ENCODE measurements at regions not wholly inside any gene's neighbourhood (a gene's known extent, or its start where the extent isn't known, plus 50 kb on each side); places are given as distances from the start of the nearest gene placed in this dataset.

DNA sequence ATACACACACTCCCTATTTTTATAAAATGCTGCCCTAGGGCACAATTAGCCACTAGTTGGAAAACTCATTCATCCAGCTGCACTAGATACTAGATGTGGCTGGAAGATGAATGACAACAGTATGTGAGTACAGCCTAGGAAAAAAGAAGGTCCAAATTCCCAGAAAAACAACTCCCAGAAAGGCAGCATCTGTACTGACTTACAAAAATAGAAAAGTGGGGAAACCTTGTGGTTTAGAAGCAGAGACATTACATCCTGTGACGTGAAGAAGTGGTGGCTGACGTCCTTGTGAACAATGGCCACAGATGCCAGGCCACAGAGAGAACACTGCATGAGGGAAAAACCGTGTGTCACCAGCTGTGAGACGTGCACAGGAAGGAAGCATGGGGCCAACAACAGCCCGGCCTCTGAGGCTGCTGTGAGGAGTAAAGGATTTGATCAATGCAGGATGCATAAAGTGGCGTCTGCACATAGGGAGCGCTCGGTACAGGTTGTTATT lies 81.2 kb downstream of the SPRY1 start:
- Histone ChIP-seq H3K27ac (no peak overlapping the region), H3K4me3 (ENCODE audit: low read depth, low read length) (no peak overlapping the region), H3K27me3 (ENCODE audit: insufficient read depth, low read depth, severe bottlenecking) (no peaks in the 10 kb centered on the region), H3K9me3 (ENCODE audit: severe bottlenecking) (no peaks in the 10 kb centered on the region), H3K36me3 (no peaks in the 10 kb centered on the region)
- no peak for TF ChIP-seq CTCF (IDR thresholded peaks at IDR 0.05; ENCODE audit: low read depth, low read length)
- DNase-seq, result no peak

- H3K27me3 ChIP-seq (ENCODE audit: insufficient read depth, low read depth, severe bottlenecking), result no peaks in the 10 kb centered on the region
- H3K36me3 ChIP-seq, result no peaks in the 10 kb centered on the region
- no peak overlapping the region for H3K4me3 ChIP-seq (ENCODE audit: low read depth, low read length)
- no peak for TF ChIP-seq CTCF (IDR thresholded peaks at IDR 0.05; ENCODE audit: low read depth, low read length)
- H3K27ac ChIP-seq, result no peak overlapping the region
- DNase-seq, result no peak
- H3K9me3 ChIP-seq (ENCODE audit: severe bottlenecking), result no peaks in the 10 kb centered on the region
Measured at GRCh38 chr4:123478859-123479345, 82.3 kb downstream of the SPRY1 start.

DNA sequence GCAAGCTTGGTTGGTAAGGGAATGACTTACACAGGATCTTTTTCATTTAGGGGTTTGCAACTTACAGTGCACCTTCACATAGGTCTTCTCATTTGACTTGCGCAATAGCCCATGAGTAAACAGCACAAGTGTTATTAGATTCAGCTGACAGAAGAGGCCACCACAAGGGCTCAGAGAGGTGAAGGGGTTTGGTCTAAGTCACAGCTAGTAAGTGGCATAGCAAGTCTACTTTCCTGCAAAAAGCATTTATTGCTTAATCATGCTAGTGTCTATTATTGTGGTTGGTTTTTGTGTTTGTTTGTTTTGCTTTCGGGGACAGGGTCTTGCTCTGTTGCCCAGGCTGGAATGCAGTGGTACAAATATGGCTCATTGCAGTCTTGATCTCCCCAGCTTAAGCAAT lies 83.3 kb downstream of the SPRY1 start:
- no peaks in the 10 kb centered on the region for H3K27me3 ChIP-seq (ENCODE audit: insufficient read depth, low read depth, severe bottlenecking)
- DNase-seq, result no peak
- no peak for TF ChIP-seq CTCF (IDR thresholded peaks at IDR 0.05; ENCODE audit: low read depth, low read length)
- no peak overlapping the region for H3K4me3 ChIP-seq (ENCODE audit: low read depth, low read length)
- H3K27ac ChIP-seq, result no peak overlapping the region
- no peaks in the 10 kb centered on the region for H3K36me3 ChIP-seq
- H3K9me3 ChIP-seq (ENCODE audit: severe bottlenecking), result no peaks in the 10 kb centered on the region

- Histone ChIP-seq H3K4me3 (ENCODE audit: low read depth, low read length) (no peak overlapping the region), H3K36me3 (no peaks in the 10 kb centered on the region), H3K27ac (no peak overlapping the region), H3K9me3 (ENCODE audit: severe bottlenecking) (no peaks in the 10 kb centered on the region), H3K27me3 (ENCODE audit: insufficient read depth, low read depth, severe bottlenecking) (no peaks in the 10 kb centered on the region)
- no peak for TF ChIP-seq CTCF (IDR thresholded peaks at IDR 0.05; ENCODE audit: low read depth, low read length)
- no peak for DNase-seq
Measured at GRCh38 chr4:123480706-123481418, 84.3 kb downstream of the SPRY1 start.

DNA sequence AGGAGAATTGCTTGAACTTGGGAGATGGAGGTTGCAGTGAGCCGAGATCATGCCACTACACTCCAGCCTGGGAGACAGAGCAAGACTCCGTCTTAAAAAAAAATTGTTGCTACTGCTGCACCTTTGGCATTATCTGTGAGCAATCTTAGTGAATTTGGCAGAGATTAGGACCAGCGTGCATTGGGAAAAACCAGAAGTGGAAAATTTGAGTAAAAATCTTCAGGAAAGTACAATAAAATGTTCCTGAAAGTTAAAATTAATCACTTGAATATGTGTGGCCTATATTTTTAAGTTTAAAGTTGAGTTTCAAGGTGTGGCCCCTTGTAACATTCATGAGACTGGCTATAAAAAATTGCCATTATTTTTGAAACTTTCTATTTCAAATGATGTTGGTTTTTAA lies 85.1 kb downstream of the SPRY1 start:
- Histone ChIP-seq H3K36me3 (no peaks in the 10 kb centered on the region), H3K27ac (no peak overlapping the region), H3K27me3 (ENCODE audit: insufficient read depth, low read depth, severe bottlenecking) (no peaks in the 10 kb centered on the region), H3K9me3 (ENCODE audit: severe bottlenecking) (no peaks in the 10 kb centered on the region), H3K4me3 (ENCODE audit: low read depth, low read length) (no peak overlapping the region)
- no peak for DNase-seq
- no peak for TF ChIP-seq CTCF (IDR thresholded peaks at IDR 0.05; ENCODE audit: low read depth, low read length)
